Fibroblast of skin of back (primary cell): ENCODE measurements at regions not wholly inside any gene's neighbourhood (a gene's known extent, or its start where the extent isn't known, plus 50 kb on each side); places are given as distances from the start of the nearest gene placed in this dataset.
A peak's percentile ranks its signal among the peaks of the same experiment; 100 is the strongest.

Experiments
- DNase-seq: peaks from one replicate; pipeline ENCODE4 v3.0.0-alpha.2; 2013

GRCh38 chr20:52775786-52776185 lies 196.4 kb upstream of the TSHZ2 start:
- DNase-seq = no peak

- DNase-seq = no peak
Measured at GRCh38 chr20:52768694-52769093, 203.5 kb upstream of the TSHZ2 start.

DNA sequence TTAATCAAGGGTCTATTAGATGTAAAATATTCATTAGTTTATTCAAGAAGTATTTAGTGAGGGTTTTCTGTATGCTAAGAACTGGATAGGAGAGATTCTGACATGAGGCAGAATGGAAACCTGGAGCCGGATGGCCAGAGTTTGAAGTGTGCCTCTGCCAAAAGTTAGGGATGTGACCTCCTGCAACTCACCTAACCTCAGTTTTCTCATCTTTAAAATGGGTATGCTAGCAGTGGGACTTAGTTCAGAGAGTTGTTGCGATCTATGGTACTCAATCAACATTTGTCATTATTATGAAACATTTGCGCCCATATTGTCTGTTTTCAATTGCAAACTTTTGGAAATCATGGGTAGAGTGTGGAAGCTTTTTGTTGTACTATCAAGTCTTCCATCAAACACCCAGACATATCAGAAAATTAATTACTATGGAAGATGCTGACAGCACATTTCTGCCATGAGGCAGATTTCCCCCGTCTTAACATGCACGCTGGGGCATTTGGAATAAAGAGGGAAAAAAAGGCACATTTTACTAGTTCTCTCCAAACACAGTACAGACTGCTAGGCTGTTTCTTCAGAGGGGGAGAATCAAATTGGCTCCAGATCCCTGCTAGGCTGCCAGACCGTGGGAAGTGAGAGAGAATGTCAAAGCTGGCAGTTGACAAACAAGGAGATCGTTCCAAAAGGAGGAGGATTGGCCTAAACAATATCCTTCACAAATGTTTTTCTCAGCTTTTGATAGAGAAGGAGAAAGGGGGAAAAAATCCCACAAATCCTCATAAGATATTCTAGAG lies 205.3 kb upstream of the TSHZ2 start:
- DNase-seq = no peak

- DNase-seq = no peak
Measured at GRCh38 chr20:52763321-52763853, 208.8 kb upstream of the TSHZ2 start.

- peak; percentile 16 for DNase-seq
Measured at GRCh38 chr20:52761867-52762266, 210.3 kb upstream of the TSHZ2 start.

- no peak for DNase-seq
Measured at GRCh38 chr20:52760791-52761190, 211.4 kb upstream of the TSHZ2 start.

DNA sequence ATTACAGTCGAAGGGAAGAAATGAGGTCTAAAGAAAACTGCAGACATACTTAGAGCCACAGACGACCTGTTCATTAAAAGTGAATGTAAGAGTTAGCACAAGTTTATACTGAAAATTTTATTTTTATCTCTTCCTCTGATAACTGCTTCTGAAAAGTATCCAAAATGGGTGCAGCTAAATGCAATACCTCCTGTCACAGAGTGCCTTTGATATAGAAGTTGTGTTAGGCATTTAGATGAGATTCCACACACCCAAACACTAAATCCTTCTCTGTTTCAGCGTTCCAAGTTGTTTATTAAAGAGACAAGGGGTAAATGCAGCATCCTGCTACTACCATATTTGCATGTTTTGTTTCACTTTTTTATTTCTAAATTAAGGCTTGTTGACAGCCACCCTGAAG lies 214.7 kb upstream of the TSHZ2 start:
- DNase-seq = no peak

GRCh38 chr20:52755744-52756143 lies 216.4 kb upstream of the TSHZ2 start:
- no peak for DNase-seq

DNA sequence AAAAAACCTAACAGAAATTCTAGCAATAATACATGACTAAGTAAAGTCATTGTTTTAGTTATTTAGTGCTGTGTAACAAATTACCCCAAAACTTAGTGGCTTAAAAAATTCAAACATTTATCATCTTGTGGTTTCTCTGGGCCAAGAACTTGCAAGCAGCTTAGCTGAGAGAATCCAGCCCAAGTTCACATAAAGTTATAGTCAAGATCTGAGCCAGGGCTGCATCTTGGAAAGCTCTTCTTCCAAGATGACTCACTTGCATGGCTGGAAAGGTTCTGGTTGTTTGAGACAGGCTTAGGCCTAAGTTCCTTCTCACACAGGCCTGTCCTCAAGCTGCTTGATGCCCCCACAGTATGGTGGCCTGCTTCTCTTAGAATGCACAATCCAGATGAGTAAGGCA lies 217.8 kb upstream of the TSHZ2 start:
- DNase-seq = no peak

- DNase-seq = no peak
Measured at GRCh38 chr20:52752023-52752422, 220.1 kb upstream of the TSHZ2 start.

- DNase-seq = no peak
Measured at GRCh38 chr20:52751571-52751970, 220.6 kb upstream of the TSHZ2 start.

DNA sequence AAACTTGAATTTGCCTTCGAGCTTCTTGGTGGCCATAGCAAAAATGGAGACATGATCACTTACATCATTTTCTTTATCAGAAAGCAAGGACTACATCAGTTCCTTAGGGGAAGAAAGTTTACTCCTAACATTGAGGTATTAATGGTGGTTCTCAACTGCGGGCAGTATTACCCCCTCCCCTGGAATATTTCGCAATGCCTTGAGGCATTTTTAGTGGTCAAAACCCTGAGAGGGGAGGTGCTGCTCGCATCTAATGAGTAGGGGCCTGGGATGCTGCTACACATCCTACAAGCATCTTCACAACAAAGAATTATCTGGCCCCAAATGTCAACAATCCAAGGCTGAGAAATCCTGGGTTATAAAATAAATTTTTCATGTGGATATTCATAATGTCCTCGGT lies 222.2 kb upstream of the TSHZ2 start:
- no peak for DNase-seq

DNA sequence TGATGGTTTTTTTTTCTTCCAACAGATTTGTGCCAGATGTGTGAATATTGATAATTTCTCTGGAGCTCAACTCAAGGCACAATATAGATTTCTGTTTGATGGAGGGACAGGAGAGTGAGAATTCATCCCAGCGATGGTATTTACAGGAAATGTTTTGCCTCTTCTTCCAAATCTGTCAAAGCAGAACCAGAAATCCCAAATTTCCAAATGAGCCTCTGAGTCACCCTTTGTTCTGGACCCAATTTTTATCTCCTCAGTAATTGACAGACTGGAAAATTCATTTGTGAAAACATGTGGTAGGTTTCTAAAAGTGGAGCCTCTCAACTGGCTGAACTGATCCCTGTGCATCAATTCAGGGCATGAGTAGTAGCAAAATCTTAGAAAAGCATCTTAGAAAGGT lies 223.2 kb upstream of the TSHZ2 start:
- no peak for DNase-seq

GRCh38 chr20:52748285-52748932 lies 223.7 kb upstream of the TSHZ2 start:
- DNase-seq = no peak

GRCh38 chr20:52747845-52748284 lies 224.3 kb upstream of the TSHZ2 start:
- no peak for DNase-seq

- DNase-seq = no peak
Measured at GRCh38 chr20:52746770-52747169, 225.4 kb upstream of the TSHZ2 start.

DNA sequence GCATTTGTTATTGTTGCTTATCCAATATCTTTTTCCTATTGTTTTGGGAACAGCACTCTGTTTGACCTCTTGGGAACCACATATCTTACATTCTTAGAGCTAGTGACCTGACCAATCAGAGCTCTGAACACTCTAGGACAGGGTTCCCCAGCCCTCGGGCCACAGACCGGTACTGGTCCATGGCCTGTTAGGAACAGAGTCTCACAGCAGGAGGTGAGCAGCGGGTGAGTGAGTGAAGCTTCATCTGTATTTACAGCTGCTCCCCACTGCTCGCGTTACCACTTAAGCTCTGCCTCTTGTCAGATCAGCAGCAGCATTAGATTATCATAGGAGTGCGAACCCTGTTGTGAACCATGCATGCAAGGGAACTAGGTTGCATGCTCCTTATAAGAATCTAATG lies 226.0 kb upstream of the TSHZ2 start:
- no peak for DNase-seq

DNA sequence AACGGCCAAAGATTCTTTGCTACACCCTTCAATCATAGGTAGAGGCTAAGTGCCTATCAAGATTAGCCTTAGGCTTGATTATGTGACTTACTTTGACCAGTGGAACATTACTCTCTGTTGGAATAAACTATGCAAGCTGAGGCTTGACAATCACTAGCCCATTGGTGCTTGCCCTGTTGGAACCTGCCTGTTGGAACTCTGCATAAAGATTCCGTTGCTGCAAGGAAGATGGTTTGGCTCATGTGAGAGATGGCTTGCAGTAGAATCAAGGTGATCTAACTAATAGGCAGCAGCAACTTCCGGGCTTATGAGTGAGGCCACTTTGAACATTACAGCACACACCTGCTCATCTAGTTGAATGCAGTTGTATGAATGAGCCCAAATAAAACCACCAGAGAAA lies 227.7 kb upstream of the TSHZ2 start:
- no peak for DNase-seq

DNA sequence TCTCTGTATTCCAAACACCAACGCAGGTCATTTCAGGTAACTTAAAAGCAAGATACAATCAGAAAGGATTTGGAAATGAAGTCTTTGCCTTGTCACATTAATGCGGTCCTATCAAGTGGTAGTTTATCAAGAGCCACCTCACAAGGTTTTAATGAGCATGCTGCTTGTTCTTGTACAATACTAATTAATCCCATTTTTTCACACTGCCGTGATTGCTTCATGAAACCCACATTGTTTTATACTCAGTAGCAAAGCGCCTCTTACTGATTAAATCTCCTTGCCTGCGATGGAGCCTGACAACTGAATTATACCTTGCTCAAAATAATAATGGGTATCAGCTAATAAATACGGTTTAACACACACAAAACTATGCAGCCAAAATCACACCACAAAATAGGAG lies 234.1 kb upstream of the TSHZ2 start:
- DNase-seq = no peak

DNA sequence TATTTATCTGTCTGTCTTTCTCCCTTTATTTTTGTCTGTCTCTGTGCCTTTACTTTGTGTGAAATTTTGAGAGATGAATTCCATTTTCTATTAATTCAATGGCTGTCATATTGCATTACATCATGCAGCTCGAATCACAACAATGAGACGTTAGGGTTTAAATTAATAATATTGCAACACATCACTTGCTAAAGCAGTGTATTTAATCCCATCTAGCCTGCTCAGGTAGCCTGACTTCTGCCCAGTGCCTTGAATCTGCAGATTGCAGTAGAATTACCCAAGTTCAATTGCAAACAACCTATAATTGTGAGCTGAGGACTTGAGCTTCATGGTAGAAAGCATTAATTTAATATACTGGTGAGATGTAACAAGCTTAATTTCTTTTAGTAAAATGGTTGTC lies 235.7 kb upstream of the TSHZ2 start:
- no peak for DNase-seq

GRCh38 chr20:52731093-52731492 lies 241.1 kb upstream of the TSHZ2 start:
- DNase-seq = no peak

GRCh38 chr20:52727740-52728456 lies 244.3 kb upstream of the TSHZ2 start:
- DNase-seq = no peak

- DNase-seq = no peak
Measured at GRCh38 chr20:52724541-52724940, 247.6 kb upstream of the TSHZ2 start.
